ENCODE measurements at regions not wholly inside any gene's neighbourhood (a gene's known extent, or its start where the extent isn't known, plus 50 kb on each side); places are given as distances from the start of the nearest gene placed in this dataset.

- no peak for DNase-seq (ENCODE audit: low spot score in 2 of 2)
- 48 to 67% methylated on average over 1 of the region's 1 CpG for WGBS, 2 donors
- H3K4me3 ChIP-seq (ENCODE audit: low read depth, poor library complexity, severe bottlenecking) = no peak overlapping the region
- TF ChIP-seq POLR2A (IDR thresholded peaks at IDR 0.05) (no peak), CTCF (IDR thresholded peaks at IDR 0.05) (no peak)
- intact Hi-C loops (cut with DNase I; ENCODE audit: low total_unique reads) = no loop called here
Observed at GRCh38 chr4:127047930-127048329, 584.8 kb upstream of the INTU start.

GRCh38 chr4:127048376-127049044 lies 584.2 kb upstream of the INTU start:
- intact Hi-C loops (cut with DNase I; ENCODE audit: low total_unique reads) = no loop called here
- 95 to 97% methylated on average over 3 of the region's 3 CpGs for WGBS, 2 donors
- no peak overlapping the region for H3K4me3 ChIP-seq (ENCODE audit: low read depth, poor library complexity, severe bottlenecking)
- TF ChIP-seq POLR2A (IDR thresholded peaks at IDR 0.05) (no peak), CTCF (IDR thresholded peaks at IDR 0.05) (no peak)
- DNase-seq (ENCODE audit: low spot score in 2 of 2) = no peak

- no peak overlapping the region for H3K4me3 ChIP-seq (ENCODE audit: low read depth, poor library complexity, severe bottlenecking)
- no peak for DNase-seq (ENCODE audit: low spot score in 2 of 2)
- 73 to 76% methylated on average over 4 of the region's 4 CpGs for WGBS, 2 donors
- intact Hi-C loops (cut with DNase I; ENCODE audit: low total_unique reads) = no loop called here
- TF ChIP-seq POLR2A (IDR thresholded peaks at IDR 0.05) (no peak), CTCF (IDR thresholded peaks at IDR 0.05) (no peak)
Observed at GRCh38 chr4:127049526-127049925, 583.2 kb upstream of the INTU start.

GRCh38 chr4:127052742-127053141 lies 580.0 kb upstream of the INTU start:
- DNase-seq (ENCODE audit: low spot score in 2 of 2) = no peak
- WGBS, 2 donors = 80 to 86% methylated on average over 1 of the region's 1 CpG
- intact Hi-C loops (cut with DNase I; ENCODE audit: low total_unique reads) = no loop called here
- no peak for TF ChIP-seq POLR2A (IDR thresholded peaks at IDR 0.05)
- no peak for TF ChIP-seq CTCF (IDR thresholded peaks at IDR 0.05)
- H3K4me3 ChIP-seq (ENCODE audit: low read depth, poor library complexity, severe bottlenecking) = no peak overlapping the region

GRCh38 chr4:127055357-127055756 lies 577.4 kb upstream of the INTU start:
- intact Hi-C loops (cut with DNase I; ENCODE audit: low total_unique reads) = no loop called here
- no peak for DNase-seq (ENCODE audit: low spot score in 2 of 2)
- TF ChIP-seq CTCF (IDR thresholded peaks at IDR 0.05) (no peak), POLR2A (IDR thresholded peaks at IDR 0.05) (no peak)
- 14 to 54% methylated on average over 1 of the region's 1 CpG for WGBS, 2 donors
- H3K4me3 ChIP-seq (ENCODE audit: low read depth, poor library complexity, severe bottlenecking) = no peak overlapping the region

- DNase-seq (ENCODE audit: low spot score in 2 of 2) = no peak
- WGBS, 2 donors = 54 to 60% methylated on average over 1 of the region's 1 CpG
- intact Hi-C loops (cut with DNase I; ENCODE audit: low total_unique reads) = no loop called here
- no peak overlapping the region for H3K4me3 ChIP-seq (ENCODE audit: low read depth, poor library complexity, severe bottlenecking)
- TF ChIP-seq POLR2A (IDR thresholded peaks at IDR 0.05) = no peak
- no peak for TF ChIP-seq CTCF (IDR thresholded peaks at IDR 0.05)
Observed at GRCh38 chr4:127069675-127070074, 563.1 kb upstream of the INTU start.

All from lower leg skin (tissue), 4 donors.